ENCODE measurements at regions not wholly inside any gene's neighbourhood (a gene's known extent, or its start where the extent isn't known, plus 50 kb on each side); places are given as distances from the start of the nearest gene placed in this dataset.
"Not testable (repeated sequence)": the region's sequence is repeated elsewhere in the genome, so short reads cannot be mapped to it uniquely, and the experiment has no call there.

DNA sequence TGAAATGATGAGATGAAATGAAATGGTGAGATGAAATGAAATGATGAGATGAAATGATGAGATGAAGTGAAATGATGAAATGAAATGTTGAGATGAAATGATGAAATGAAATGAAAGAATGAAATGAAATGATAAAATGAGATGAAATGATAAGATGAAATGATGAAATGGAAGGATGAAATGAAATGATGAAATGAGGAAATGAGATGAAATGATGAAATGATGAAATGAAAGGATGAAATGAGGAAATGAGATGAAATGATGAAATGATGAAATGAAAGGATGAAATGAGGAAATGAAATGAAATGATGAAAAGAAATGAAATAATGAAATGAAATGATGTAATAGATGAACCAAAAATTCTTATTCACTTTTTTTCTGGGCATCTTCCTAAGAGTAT lies 467.1 kb downstream of the FAM72C start:
- not testable (repeated sequence) for H3K4me3 Mint-ChIP-seq

GRCh38 chr1:143504080-143504479 lies 467.7 kb downstream of the FAM72C start:
- Mint-ChIP-seq H3K27ac (peak overlapping the region; percentile 51 to 97), H3K27me3 (peaks cover 34% of the 10 kb centered on the region), H3K9me3 (peaks cover 29 to 36% of the 10 kb centered on the region in 2 donors)
- not testable (repeated sequence) for ATAC-seq, H3K4me3 Mint-ChIP-seq, DNase-seq, H3K4me1 Mint-ChIP-seq

More for the DNA sequence above, 467.1 kb downstream of the FAM72C start:
- H3K4me1 Mint-ChIP-seq, DNase-seq, ATAC-seq: not testable (repeated sequence)
- Mint-ChIP-seq H3K27me3 (peaks cover 34% of the 10 kb centered on the region), H3K27ac (peak overlapping the region; percentile 88 to 97), H3K9me3 (peaks cover 29 to 36% of the 10 kb centered on the region in 2 donors)

DNA sequence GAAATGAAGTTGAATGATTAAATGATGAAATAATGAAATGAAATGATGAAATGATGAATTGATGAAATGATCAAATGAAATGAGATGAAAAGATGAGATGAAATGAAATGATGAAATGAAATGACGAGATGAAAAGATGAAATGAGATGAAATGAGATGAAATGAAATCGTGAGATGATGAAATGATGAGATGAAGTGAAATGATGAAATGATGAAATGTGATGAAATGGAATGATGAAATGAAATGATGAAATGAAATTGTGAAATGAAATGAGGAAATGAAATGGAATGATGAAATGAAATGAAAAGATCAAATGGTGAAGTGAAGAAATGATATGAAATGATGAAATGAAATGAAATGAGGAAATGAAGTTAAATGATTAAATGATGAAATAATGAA lies 468.7 kb downstream of the FAM72C start:
- DNase-seq, ATAC-seq, H3K4me3 Mint-ChIP-seq, H3K4me1 Mint-ChIP-seq: not testable (repeated sequence)
- H3K9me3 Mint-ChIP-seq: peaks cover 29 to 36% of the 10 kb centered on the region in 2 donors
- peaks cover 34% of the 10 kb centered on the region for H3K27me3 Mint-ChIP-seq
- peak overlapping the region; percentile 65 to 94 for H3K27ac Mint-ChIP-seq

GRCh38 chr1:143502038-143502437 lies 469.7 kb downstream of the FAM72C start:
- Mint-ChIP-seq H3K27ac (peak overlapping the region; percentile 45 to 90), H3K27me3 (peaks cover 34% of the 10 kb centered on the region), H3K9me3 (peaks cover 29 to 36% of the 10 kb centered on the region in 2 donors), H3K4me3 (peak overlapping the region in 1 of 2 donors; percentile 0)
- not testable (repeated sequence) for H3K4me1 Mint-ChIP-seq, DNase-seq, ATAC-seq

GRCh38 chr1:143498059-143498749 lies 473.6 kb downstream of the FAM72C start:
- not testable (repeated sequence) for H3K27ac Mint-ChIP-seq, DNase-seq

GRCh38 chr1:143497374-143497747 lies 474.4 kb downstream of the FAM72C start:
- ATAC-seq: no peak

More at GRCh38 chr1:143498059-143498749, 473.6 kb downstream of the FAM72C start:
- peaks cover 15 to 19% of the 10 kb centered on the region in 2 donors for H3K9me3 Mint-ChIP-seq
- peaks cover 16% of the 10 kb centered on the region for H3K27me3 Mint-ChIP-seq
- H3K4me3 Mint-ChIP-seq: peak overlapping the region in 1 of 2 donors; percentile 63
- not testable (repeated sequence) for ATAC-seq, H3K4me1 Mint-ChIP-seq

GRCh38 chr1:143496526-143497373 lies 475.0 kb downstream of the FAM72C start:
- H3K4me1 Mint-ChIP-seq, H3K27me3 Mint-ChIP-seq, H3K4me3 Mint-ChIP-seq, H3K9me3 Mint-ChIP-seq, DNase-seq, ATAC-seq, H3K27ac Mint-ChIP-seq: not testable (repeated sequence)

More at GRCh38 chr1:143497374-143497747, 474.4 kb downstream of the FAM72C start:
- peaks cover 8% of the 10 kb centered on the region for H3K27me3 Mint-ChIP-seq
- H3K4me1 Mint-ChIP-seq: peaks cover 5% of the 10 kb centered on the region
- peaks cover 7 to 10% of the 10 kb centered on the region in 2 donors for H3K9me3 Mint-ChIP-seq
- no peak overlapping the region for H3K4me3 Mint-ChIP-seq
- H3K27ac Mint-ChIP-seq: no peak overlapping the region
- DNase-seq: no peak

Data from stimulated activated naive CD8-positive, alpha-beta T cell treated with anti-CD3 and anti-CD28 coated beads, Interleukin-15, amount 100 ng/mL, for 72 hours (primary cell).